ENCODE measurements at regions not wholly inside any gene's neighbourhood (a gene's known extent, or its start where the extent isn't known, plus 50 kb on each side); places are given as distances from the start of the nearest gene placed in this dataset.

DNA sequence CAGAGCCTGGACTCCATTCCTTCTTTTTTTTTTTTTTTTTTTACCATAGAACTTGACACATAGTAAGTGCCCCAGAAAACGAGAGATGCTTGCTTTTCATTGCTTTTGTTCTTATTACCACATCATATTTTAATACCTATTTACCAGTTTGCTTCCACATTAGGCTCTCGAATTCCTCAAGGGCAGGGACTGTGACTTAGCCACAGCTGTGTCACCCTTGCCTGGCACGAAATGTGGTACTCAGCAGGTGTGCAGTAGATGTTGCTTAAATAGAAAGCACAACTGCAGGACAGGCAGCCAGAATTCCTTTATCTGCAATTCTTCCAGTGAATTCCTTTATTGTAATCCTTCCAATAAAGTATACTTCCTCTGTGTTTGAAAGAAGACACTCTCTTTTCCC lies 393.0 kb downstream of the HAPSTR1 start:
- DNase-seq = no peak

DNA sequence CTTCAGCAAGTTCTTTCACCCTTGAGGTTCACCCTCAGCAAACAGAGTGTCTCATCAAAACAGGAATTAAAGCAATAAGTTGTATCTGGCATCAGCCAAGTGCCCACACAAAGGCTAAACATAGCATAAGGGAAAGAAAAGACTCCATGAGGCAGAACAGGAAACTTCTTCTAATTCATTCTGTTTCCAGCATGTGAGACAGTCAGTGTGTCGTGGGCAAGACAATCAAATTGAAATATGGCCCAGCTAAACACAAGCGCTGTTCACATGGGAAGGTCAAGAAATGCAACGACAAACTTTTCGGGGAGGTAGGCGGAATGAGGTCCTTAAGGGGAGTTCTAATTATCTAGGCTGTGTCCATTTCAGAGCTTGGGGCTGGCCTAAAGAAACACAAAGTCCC lies 393.4 kb downstream of the HAPSTR1 start:
- no peak for DNase-seq

DNA sequence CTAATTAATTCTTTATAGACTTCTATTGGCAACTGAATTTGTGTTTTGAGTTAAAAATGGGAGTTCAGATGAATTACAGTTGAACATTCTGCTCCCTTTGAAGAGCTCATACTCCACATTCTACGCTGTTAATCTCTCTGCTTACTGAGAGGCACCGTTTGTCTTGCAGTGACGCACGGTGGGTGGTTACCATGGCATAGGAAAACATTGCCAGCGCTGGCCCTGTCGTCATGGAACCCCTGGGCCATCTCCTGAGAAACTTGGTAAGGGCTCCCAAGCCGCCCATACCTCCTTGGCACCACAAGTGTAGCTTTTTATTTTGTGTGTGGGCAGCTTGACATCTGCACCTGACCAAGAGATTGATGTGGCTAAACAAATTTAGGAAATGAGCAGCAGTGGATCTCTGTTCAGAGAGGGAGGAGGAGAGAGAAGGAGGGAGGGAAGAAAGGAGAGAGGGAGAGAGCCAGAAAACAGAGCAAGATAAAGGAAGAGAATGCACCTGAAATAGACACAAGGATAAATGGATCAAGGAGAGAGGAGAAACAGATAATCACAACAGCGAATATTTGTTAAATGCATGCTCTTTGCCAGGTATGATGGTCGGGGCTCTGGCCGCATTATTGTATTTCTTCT lies 398.5 kb downstream of the HAPSTR1 start:
- DNase-seq = peak; percentile 74

DNA sequence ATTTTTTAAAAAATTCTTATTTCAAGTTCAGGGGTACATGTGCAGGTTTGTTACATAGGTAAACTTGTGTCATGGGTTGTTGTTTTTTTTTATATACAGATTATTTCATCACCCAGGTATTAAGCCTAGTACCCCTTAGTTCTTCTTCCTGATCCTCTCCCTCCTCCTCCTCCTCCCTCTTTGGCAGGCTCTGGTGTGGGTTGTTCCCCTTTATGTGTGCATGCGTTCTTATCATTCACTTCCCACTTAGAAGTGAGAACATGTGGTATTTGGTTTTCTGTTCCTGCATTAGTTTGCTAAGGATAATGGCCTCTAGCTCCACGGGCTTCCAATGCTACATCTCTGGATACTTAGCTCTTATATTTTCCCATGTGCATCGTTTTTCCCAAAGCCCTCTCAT lies 404.4 kb downstream of the HAPSTR1 start:
- no peak for DNase-seq

DNA sequence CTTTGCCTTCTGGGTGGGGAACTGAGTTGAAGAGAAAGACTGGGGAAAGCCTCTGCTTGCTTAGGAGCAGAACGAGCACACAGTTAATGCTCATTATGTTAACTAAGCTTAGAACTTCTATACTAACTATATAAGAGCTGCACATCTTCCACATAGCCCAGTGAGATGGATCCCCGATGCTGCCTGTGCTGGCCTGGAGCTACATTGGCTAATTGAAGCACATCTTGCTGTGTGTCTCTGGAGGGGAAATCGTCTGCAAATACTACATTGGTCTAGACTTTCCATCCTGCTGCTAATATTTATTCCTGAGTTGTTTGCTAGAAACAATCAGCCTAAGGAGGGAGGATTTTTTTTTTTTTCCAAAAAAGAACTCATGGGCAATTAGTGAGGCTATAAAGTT lies 406.3 kb downstream of the HAPSTR1 start:
- DNase-seq = no peak

DNA sequence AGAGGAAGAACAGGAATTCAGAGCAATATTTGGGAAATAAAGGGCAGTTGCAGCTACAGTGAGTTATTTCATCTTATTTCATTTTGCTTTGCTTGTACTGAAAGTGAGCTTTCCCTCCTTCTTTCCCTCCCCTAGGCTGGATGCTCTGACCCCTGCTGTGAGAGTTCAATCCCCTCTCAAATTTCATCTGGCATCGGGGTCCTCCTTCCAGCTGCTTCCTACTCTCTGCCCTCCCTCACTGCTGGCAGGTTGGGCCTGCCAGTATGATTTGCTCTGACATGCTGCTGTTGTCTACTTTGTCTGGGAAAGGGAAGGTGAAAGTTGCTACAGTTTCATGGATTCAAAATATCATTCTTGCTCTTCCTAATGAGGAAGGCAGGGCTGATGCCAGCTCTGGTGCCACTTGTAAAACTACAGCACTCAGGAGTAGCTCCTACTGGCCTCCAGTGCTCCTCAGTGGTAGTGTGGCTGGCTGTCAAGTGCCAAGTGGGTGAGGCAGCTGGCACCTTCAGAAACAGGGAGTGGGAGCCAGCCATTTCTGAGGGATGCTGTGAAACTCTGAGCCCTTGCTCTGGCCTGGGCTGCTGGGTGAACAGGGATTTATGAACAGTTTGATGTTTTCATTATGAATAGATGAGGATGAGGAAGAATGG lies 408.6 kb downstream of the HAPSTR1 start:
- no peak for DNase-seq

DNA sequence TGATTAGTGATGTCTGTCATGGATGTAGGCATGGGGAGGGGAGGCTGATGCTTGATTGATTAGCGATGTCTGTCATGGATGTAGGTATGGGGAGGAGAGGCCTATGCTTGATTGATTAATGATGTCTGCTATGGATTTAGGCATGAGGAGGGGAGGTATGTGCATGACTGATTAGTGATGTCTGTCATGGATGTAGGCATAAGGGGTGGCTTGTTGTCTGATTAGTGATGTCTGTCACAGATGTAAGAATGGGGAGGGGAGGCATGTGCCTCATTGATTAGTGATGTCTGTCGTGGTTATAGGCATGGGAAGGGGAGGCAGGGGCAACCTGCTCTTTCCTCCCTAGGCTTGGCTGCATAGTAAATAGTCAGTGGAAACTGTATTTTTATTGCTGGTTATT lies 409.4 kb downstream of the HAPSTR1 start:
- no peak for DNase-seq

DNA sequence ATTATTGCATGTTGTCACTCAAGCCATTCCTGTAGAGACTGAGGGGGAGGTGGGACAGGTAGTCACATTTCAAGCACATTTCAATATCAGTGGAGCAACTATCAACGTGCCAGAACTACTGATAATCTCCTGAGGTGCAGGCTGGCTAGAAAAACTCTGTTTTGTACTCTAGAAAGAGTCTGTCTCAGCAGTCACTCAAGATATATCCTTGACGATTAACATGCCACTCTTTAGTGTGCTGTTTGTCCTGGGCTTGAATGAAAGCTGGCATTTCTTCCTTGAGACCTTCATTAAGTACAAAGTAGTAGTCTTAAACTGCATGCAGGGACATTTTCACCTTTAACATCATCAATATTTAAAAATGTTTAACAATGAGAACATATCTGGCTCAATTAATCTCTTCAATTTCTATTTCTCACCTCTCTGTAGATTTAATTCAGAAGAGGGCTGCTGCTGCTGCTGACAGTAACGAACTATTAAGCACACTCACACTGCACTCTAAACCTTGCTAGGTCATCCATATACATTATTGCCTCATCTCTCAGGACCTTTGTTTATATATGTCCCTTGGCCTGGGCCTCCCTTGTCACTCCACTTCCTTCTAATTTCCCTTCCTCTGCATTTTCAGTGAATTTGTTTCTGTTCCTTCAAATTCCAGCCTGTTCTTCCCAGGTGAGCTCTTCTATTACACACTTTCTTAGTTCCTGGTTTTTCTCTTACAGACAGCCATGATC lies 412.0 kb downstream of the HAPSTR1 start:
- no peak for DNase-seq

DNA sequence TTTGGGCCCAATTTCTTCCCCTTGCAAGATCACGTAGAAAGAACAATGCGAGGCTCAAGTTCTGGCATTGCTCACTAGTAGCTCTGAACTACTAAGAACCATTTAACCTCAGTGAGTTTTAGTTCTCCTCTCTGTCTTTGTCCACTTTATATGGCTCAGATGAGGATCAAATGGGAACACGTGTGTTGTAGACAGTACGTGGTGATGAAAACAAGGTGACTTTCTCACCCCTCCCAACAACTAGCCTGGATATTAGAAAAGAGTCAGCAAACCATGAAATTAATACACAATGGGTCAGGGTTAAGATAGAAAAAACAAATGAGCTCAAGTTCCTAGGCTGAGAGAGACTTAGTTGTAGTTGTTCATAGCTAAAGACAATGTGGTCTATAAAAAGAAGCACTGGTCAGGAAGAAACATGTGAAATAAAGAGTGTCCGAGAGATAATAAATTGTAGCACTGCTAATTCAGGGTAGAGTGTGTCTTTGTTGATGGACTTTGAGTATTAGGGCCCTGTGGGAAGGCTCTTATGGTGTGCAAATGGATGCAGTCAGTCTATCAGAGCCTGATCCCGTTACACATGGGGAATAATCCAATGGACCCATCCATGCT lies 417.0 kb downstream of the HAPSTR1 start:
- DNase-seq = no peak

DNA sequence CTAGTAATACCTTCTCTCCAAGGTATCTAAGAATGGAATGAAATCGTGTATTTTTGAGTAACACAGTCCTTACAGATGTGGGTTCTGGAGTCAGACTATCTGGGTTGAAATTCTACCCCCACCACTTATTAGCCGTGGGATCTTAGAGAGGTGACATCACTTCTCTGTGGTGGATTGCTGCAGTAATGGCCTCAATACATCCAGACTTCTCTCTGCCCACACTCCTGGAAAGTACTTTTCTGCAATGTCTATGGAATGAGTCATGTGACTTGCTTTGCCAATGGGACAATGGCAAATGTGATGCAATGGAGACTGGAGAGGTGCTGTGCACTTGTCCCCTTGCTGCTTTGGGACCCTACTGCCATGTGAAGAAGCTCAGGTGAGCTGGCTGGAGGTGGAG lies 418.2 kb downstream of the HAPSTR1 start:
- no peak for DNase-seq

DNA sequence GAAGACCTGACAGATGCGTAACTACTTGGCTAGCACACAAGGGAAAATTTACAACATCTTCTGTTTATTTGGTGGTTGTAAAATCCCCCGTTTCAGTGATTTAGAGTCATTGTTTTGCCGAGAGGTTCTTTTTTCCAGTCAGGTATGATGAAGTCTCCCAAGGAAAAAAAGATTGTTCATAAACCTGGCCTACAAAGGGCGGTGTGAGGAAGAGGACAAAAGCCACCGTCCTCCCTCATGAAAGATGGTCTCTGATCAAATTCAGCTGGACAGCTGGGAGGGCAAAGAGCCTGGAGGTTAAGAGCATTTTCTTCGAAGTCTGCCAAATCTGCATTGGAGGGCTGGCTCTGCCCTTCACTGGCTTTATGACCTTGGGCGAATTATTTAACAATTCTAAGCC lies 419.9 kb downstream of the HAPSTR1 start:
- no peak for DNase-seq

DNA sequence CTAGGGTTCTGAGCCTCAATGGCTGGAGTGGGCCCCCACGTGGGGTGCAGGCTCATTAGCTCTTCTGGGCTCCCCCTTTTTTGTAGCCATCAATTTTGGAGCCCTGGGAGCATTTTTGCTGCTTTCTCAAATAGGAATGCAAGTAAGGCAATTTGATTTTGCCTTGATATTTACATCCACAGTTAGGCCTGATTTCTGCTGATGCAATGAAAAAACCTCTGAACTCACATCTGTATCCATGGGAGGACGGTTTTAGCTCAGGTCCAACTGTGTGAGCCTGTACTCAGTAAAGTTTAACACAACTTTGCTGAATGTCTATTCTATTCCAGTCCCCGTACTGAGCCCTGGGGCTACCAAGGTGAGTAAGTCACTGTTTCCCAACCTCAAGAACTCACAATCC lies 425.0 kb downstream of the HAPSTR1 start:
- no peak for DNase-seq

DNA sequence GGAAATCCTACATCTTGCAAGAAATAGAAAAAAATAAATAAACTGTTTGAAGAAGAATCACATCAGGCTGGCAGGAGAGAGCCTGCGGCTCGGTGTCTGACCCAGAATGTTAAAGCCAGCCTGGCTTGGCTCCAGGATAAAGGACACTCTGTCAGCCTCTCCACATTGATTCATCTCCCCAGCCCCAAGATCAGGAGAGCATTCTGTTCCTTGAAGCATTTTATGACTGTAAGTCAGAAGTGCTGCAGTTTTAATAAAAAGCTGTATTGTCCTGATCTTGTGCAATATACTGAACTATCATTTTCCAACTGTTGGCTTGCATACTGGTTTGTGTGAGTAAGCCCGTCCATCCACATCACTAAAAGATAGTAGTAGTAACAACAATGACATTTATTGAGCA lies 426.6 kb downstream of the HAPSTR1 start:
- DNase-seq = no peak

DNA sequence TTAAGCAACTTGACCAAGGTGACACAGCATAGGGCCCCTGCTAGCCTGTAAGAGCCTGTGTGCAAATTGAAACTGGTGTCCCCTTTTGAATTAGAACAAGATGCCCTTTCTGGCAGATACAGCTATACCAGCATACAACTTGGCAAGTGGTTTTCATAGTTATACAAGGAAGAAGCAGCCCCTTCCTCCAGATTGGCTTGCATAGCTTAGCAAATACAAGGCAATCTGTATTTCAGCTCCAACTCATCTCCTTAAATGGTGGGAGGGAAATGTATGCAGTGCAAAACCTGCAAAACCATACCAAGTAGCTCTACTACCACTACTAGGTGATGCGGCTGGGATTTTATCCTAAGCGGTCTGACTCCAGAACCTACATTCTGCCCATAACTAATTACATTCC lies 427.1 kb downstream of the HAPSTR1 start:
- DNase-seq = no peak

DNA sequence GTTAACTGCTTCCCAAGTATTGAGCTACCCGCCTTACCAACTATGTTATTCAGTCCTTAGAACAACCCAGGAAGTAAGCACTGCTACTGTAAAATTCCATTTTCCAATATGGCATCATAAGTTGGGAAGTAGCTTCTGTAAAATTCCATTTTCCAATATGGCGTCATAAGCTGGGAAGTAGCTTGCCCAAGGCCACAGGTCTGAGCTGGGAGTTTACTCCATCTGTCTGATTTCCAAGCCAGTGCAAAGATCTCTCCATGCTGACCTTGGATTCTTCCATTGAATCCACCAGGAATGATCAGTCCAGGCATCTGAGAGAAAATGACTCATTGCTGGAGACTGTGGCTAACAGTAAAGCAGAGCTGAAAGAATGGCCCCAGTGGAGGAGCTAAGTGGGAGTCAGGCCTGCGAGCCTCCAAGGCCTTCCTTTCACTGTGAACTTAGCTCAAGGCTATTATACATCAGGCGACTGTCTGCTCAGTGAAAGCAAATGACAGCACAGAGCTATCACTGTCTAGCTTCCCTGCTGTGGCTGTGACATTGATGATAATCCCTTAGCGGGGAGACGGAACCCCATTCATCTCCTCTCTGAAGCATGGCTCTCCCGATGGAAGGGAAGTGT lies 430.4 kb downstream of the HAPSTR1 start:
- no peak for DNase-seq

DNA sequence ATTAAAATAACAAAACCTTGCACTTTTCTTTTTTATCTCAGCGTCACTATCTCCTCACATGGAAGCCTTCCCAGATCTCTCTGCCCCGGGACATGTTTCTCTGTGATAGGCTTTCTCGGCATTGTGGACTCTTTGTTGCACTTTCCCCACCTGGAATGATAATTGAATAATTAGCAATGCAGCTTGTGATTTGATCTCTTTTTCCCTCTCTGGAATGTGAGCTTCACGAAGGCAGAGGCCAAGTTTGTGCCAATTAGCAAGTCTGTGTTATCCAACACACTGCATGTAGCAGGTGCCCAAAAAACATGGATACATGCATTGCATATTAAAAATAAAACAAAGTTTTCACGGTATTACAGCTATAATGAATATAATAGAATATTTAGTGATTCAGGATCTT lies 431.2 kb downstream of the HAPSTR1 start:
- no peak for DNase-seq

DNA sequence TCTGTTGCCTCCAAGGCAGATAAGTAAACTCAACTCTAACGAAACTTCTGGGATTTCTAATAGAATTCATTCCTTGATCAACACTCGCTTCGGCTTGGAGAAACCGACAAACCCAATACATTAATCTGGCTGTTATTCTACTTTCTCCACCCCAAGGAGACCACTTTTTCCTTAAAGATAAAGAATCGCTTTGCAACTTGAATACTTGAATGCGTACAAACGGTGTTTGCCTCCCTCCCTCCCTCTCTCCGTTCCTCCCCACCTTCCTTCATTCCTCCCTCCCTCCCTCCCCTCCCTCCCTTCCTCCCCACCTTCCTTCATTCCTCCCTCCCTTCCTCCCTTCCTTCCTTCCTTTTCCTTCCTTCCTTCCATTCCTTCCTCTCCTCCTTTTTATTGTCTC lies 432.6 kb downstream of the HAPSTR1 start:
- no peak for DNase-seq

DNA sequence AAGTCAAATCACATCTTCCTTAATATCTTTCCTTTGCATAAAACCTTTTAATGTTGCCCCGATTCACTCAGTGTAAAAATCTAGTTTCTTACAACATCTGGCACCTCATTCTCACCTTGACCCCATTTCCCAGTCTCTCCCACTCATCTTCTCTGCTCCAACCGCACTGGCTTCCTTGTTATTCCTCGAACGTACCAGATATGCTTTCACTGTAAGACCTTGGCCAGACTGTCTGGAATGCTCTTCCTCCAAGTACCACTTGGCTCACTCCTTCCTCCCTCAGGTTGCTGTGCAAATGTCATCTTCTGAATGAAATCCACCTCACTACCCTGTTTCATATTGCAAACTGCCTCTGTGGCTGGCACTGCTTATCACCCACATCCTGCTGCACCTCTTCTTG lies 433.6 kb downstream of the HAPSTR1 start:
- no peak for DNase-seq

DNA sequence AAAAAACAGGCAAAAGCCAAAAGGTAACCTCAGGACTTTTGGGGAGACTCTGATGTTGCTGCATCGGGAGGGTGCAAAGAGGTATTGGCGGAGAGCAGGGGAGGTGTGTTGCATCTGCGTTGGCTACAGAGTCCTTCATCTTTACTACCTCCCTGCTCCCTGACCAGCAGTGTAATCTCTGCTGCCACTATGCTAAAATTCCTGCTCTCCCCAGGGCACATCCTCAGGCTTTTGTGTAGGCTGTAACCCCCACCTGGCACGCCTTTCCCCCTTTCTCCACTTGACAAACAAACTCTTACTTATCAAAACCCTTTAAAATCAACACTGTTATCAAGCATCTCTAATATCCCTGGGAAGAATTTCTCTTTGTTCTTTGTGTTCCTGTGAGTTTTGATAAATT lies 435.3 kb downstream of the HAPSTR1 start:
- no peak for DNase-seq

DNA sequence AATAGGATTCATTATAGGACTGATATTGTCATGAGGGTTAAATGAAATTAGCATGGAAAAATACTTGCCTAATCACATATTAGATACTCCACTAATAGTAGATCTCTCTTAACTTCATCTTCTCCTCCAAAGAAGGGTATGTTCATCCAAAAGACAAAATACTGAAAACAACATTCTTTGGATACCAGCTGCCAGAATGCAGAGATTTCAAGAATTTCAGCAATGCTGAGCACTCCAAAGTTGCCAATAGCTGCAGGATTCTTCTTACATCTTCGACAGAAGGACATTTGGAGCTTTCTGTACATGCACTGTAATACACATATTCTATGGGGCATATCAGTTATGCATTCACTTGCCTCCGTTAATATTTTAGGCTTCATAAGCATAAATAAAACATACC lies 436.5 kb downstream of the HAPSTR1 start:
- no peak for DNase-seq

DNA sequence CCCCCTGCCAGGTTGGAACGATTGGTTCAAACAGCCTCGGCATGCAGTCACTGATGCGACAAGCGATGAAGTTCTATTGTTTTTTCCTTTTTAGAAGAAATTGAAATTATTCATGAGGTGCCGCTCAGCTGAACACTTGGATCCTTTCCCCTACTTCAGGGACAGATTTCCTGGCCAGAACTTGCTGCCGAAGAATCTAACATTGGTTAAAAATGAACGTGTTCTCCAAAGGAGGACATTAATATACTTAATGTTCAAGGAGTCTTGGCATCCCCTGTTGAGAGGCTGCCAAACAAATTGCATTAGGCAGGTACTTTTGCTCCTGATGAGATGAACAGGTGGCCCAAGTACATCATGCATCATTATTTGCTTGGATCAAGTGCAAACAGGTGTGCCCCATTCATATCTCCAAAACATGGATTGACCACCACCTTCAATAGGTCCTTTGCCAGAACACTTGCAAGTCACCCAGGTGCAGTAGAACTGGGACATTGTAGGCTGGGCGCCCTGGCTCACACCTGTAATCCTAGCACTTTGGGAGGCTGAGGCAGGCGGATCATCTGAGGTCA lies 437.2 kb downstream of the HAPSTR1 start:
- DNase-seq = peak; percentile 29

DNA sequence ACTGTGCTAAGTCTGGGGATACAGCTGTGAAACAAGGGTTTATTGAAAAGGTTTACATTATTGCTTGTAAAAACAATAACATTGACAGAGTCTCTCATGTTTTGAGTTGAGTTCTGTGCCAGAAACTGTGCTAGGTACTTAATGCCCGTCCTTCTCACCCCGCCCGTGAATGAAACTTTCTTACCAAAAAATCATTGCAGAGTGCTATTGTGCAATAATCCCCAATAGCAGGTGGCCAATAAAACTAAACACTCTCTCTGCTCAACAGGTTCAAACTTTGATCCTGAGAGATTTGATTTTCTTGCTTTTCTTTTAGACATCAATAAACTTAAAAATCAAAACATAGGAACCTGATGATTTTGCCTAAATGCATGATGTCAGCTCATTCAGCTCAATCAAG lies 441.6 kb downstream of the HAPSTR1 start:
- DNase-seq = no peak

DNA sequence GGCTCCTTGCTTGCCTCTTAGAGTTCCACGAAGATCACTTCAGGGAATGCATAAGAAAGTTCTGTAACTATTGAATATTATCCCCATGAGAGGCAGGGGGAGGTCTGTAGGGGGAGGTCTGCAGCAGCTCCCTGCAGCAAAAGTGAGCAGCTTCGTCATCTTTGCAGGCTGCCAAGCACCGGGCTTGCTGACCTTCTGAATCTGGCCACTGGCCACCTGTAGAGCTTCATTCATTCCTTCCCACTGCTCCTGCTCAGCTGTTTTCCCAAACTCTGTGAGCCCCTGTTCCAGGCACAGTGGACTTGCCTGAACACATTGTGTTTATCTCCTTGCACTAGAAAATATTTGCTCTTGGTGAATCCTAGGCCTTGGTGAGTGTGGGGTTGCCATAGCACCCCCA lies 443.3 kb downstream of the HAPSTR1 start:
- peak; percentile 12 for DNase-seq

Measured in DMS153 (cell line).